ENCODE measurements at regions not wholly inside any gene's neighbourhood (a gene's known extent, or its start where the extent isn't known, plus 50 kb on each side); places are given as distances from the start of the nearest gene placed in this dataset.

- H3K27ac ChIP-seq, result no peak overlapping the region
- H3K4me2 ChIP-seq (ENCODE audit: unreplicated experiment), result peak overlapping the region; percentile 61
- no peak overlapping the region for H3K9ac ChIP-seq
- H4K20me1 ChIP-seq (ENCODE audit: insufficient read depth), result no peaks in the 10 kb centered on the region
- no peak overlapping the region; the same call in 1 of the 2 replicates for H2AFZ ChIP-seq
- H3K9me2 ChIP-seq (ENCODE audit: insufficient read depth), result no peaks in the 10 kb centered on the region
- 65 to 69% methylated on average over 3 of the region's 3 CpGs for WGBS, 2 experiments (ENCODE audit: low coverage in 1 of 2, low lambda C conversion rate in 2 of 2, missing lambda C conversion rate in 2 of 2)
- DNase-seq, result no peak
- no peaks in the 10 kb centered on the region for H3K79me2 ChIP-seq (ENCODE audit: insufficient read depth)
- in situ Hi-C loops (cut with MboI), result no loop called here
- H3K36me3 ChIP-seq (ENCODE audit: low read depth), result no peaks in the 10 kb centered on the region
- no peaks in the 10 kb centered on the region for H3K27me3 ChIP-seq (replicated peaks; ENCODE audit: insufficient read depth)
- H3K4me1 ChIP-seq (ENCODE audit: insufficient read depth), result peaks cover 33% of the 10 kb centered on the region
- no peaks in the 10 kb centered on the region for H3K9me3 ChIP-seq (ENCODE audit: low read depth)
- TF ChIP-seq EZH2 (IDR thresholded peaks at IDR 0.05; ENCODE audit: insufficient read depth, poor library complexity, severe bottlenecking) (no peak), EZH2phosphoT487 (IDR thresholded peaks at IDR 0.05; ENCODE audit: insufficient read depth, low read depth) (no peak)
- H3K4me3 ChIP-seq, result no peak overlapping the region
- H3F3A ChIP-seq (ENCODE audit: insufficient read depth), result peaks cover 17% of the 10 kb centered on the region
These were observed 195.2 kb upstream of the CNR1 start for GRCh38 chr6:88361298-88361697.

- WGBS, 2 experiments (ENCODE audit: low coverage in 1 of 2, low lambda C conversion rate in 2 of 2, missing lambda C conversion rate in 2 of 2), result 0% methylated on average over 1 of the region's 1 CpG
- TF ChIP-seq EZH2phosphoT487 (IDR thresholded peaks at IDR 0.05; ENCODE audit: insufficient read depth, low read depth) (no peak), EZH2 (IDR thresholded peaks at IDR 0.05; ENCODE audit: insufficient read depth, poor library complexity, severe bottlenecking) (no peak)
- Histone ChIP-seq H3F3A (ENCODE audit: insufficient read depth) (peaks cover 17% of the 10 kb centered on the region), H3K4me3 (peak overlapping the region; percentile 25; the same call in 1 of the 2 replicates), H4K20me1 (ENCODE audit: insufficient read depth) (no peaks in the 10 kb centered on the region), H3K27ac (peak overlapping the region; percentile 80), H2AFZ (peak overlapping the region; percentile 19), H3K4me1 (ENCODE audit: insufficient read depth) (peaks cover 33% of the 10 kb centered on the region), H3K9ac (no peak overlapping the region), H3K4me2 (ENCODE audit: unreplicated experiment) (peak overlapping the region; percentile 61), H3K9me2 (ENCODE audit: insufficient read depth) (no peaks in the 10 kb centered on the region), H3K27me3 (replicated peaks; ENCODE audit: insufficient read depth) (no peaks in the 10 kb centered on the region), H3K79me2 (ENCODE audit: insufficient read depth) (no peaks in the 10 kb centered on the region), H3K9me3 (ENCODE audit: low read depth) (no peaks in the 10 kb centered on the region), H3K36me3 (ENCODE audit: low read depth) (no peaks in the 10 kb centered on the region)
- in situ Hi-C loops (cut with MboI), result no loop called here
- peak; percentile 83 for DNase-seq
These were observed 194.2 kb upstream of the CNR1 start for GRCh38 chr6:88360203-88360797.

- Histone ChIP-seq H3K79me2 (ENCODE audit: insufficient read depth) (no peaks in the 10 kb centered on the region), H3K36me3 (ENCODE audit: low read depth) (no peaks in the 10 kb centered on the region), H3K4me1 (ENCODE audit: insufficient read depth) (peaks cover 33% of the 10 kb centered on the region), H3K9ac (no peak overlapping the region), H4K20me1 (ENCODE audit: insufficient read depth) (no peaks in the 10 kb centered on the region), H3K27me3 (replicated peaks; ENCODE audit: insufficient read depth) (no peaks in the 10 kb centered on the region), H2AFZ (0 out of 2 replicates have a peak overlapping the region, but pooled peaks have one; percentile 28), H3K4me2 (ENCODE audit: unreplicated experiment) (peak overlapping the region; percentile 61), H3K9me2 (ENCODE audit: insufficient read depth) (no peaks in the 10 kb centered on the region), H3F3A (ENCODE audit: insufficient read depth) (peaks cover 17% of the 10 kb centered on the region), H3K27ac (peak overlapping the region; percentile 80), H3K4me3 (peak overlapping the region; percentile 25; the same call in 1 of the 2 replicates), H3K9me3 (ENCODE audit: low read depth) (no peaks in the 10 kb centered on the region)
- TF ChIP-seq EZH2 (IDR thresholded peaks at IDR 0.05; ENCODE audit: insufficient read depth, poor library complexity, severe bottlenecking) (no peak), EZH2phosphoT487 (IDR thresholded peaks at IDR 0.05; ENCODE audit: insufficient read depth, low read depth) (no peak)
- in situ Hi-C loops (cut with MboI), result no loop called here
- peak; percentile 13 for DNase-seq
- 56 to 60% methylated on average over 3 of the region's 3 CpGs for WGBS, 2 experiments (ENCODE audit: low coverage in 1 of 2, low lambda C conversion rate in 2 of 2, missing lambda C conversion rate in 2 of 2)
These were observed 193.5 kb upstream of the CNR1 start for GRCh38 chr6:88359530-88360202.

GRCh38 chr6:88358846-88359245 is 192.7 kb upstream of the CNR1 start:
- Histone ChIP-seq H2AFZ (0 out of 2 replicates have a peak overlapping the region, but pooled peaks have one; percentile 17), H3K27me3 (replicated peaks; ENCODE audit: insufficient read depth) (no peaks in the 10 kb centered on the region), H3F3A (ENCODE audit: insufficient read depth) (peaks cover 17% of the 10 kb centered on the region), H3K27ac (peak overlapping the region; percentile 80; the same call in 1 of the 2 replicates), H3K4me2 (ENCODE audit: unreplicated experiment) (peak overlapping the region; percentile 10), H3K9me2 (ENCODE audit: insufficient read depth) (no peaks in the 10 kb centered on the region), H3K4me3 (no peak overlapping the region), H4K20me1 (ENCODE audit: insufficient read depth) (no peaks in the 10 kb centered on the region), H3K79me2 (ENCODE audit: insufficient read depth) (no peaks in the 10 kb centered on the region), H3K9me3 (ENCODE audit: low read depth) (no peaks in the 10 kb centered on the region), H3K4me1 (ENCODE audit: insufficient read depth) (peaks cover 33% of the 10 kb centered on the region), H3K36me3 (ENCODE audit: low read depth) (no peaks in the 10 kb centered on the region), H3K9ac (no peak overlapping the region)
- in situ Hi-C loops (cut with MboI), result no loop called here
- TF ChIP-seq EZH2 (IDR thresholded peaks at IDR 0.05; ENCODE audit: insufficient read depth, poor library complexity, severe bottlenecking) (no peak), EZH2phosphoT487 (IDR thresholded peaks at IDR 0.05; ENCODE audit: insufficient read depth, low read depth) (no peak)
- DNase-seq, result peak; percentile 53
